ENCODE measurements at regions not wholly inside any gene's neighbourhood (a gene's known extent, or its start where the extent isn't known, plus 50 kb on each side); places are given as distances from the start of the nearest gene placed in this dataset.

- TF ChIP-seq, protein P1, sequence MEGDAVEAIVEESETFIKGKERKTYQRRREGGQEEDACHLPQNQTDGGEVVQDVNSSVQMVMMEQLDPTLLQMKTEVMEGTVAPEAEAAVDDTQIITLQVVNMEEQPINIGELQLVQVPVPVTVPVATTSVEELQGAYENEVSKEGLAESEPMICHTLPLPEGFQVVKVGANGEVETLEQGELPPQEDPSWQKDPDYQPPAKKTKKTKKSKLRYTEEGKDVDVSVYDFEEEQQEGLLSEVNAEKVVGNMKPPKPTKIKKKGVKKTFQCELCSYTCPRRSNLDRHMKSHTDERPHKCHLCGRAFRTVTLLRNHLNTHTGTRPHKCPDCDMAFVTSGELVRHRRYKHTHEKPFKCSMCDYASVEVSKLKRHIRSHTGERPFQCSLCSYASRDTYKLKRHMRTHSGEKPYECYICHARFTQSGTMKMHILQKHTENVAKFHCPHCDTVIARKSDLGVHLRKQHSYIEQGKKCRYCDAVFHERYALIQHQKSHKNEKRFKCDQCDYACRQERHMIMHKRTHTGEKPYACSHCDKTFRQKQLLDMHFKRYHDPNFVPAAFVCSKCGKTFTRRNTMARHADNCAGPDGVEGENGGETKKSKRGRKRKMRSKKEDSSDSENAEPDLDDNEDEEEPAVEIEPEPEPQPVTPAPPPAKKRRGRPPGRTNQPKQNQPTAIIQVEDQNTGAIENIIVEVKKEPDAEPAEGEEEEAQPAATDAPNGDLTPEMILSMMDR (IDR thresholded peaks at IDR 0.05 in 8 of 11, conservative IDR thresholded peaks at IDR 0.05 in 3 of 11), result no peak
- TF ChIP-seq POLR2A (IDR thresholded peaks at IDR 0.05), result no peak
Measured at GRCh38 chr12:40168001-40168400, 56.8 kb upstream of the LRRK2 start.
